HEK293T (cell line): ENCODE measurements at regions not wholly inside any gene's neighbourhood (a gene's known extent, or its start where the extent isn't known, plus 50 kb on each side); places are given as distances from the start of the nearest gene placed in this dataset.

Source experiments
- CTCF ChIA-PET: fragments of 350-600 bp; formaldehyde crosslinking; extraction: SDS; loops from one replicate; lab custom pipeline; 2021; ENCODE audit warnings: antibody characterized with exemption, inconsistent platforms; lab: Yijun Ruan, JAX
- POLR2A ChIA-PET: fragments of 350-600 bp; formaldehyde crosslinking; extraction: SDS; loops from one replicate; lab custom pipeline; 2020; ENCODE audit warnings: antibody characterized with exemption, inconsistent platforms; lab: Yijun Ruan, JAX
- DNase-seq: peaks from one replicate; pipeline ENCODE4 v3.0.0; 2012; ENCODE audit warnings: mixed read lengths; ENCODE audit errors: extremely low spot score
- ARNT ChIP-seq: fragments of 450-650 bp; IDR thresholded peaks from 2 replicates; pipeline ENCODE4 v1.6.1; 2017; ENCODE audit warnings: mild to moderate bottlenecking
- BHLHE40 ChIP-seq: fragments of 450-650 bp; IDR thresholded peaks from 2 replicates; pipeline ENCODE4 v1.6.1; 2016; ENCODE audit warnings: mild to moderate bottlenecking, moderate library complexity, borderline replicate concordance
- CTBP1 ChIP-seq: fragments of 450-650 bp; IDR thresholded peaks from 2 replicates; pipeline ENCODE4 v1.6.1; 2016; ENCODE audit warnings: borderline replicate concordance
- ELF4 ChIP-seq: fragments of 450-650 bp; IDR thresholded peaks from 2 replicates; pipeline ENCODE4 v1.6.1; 2017; ENCODE audit warnings: antibody characterized with exemption
- FOXA1 ChIP-seq: fragments of 450-650 bp; IDR thresholded peaks from 2 replicates; pipeline ENCODE4 v1.6.1; 2016; ENCODE audit warnings: mild to moderate bottlenecking
- FOXK2 ChIP-seq: fragments of 450-650 bp; IDR thresholded peaks from 2 replicates; pipeline ENCODE4 v1.6.1; 2016; ENCODE audit warnings: mild to moderate bottlenecking
- FOXM1 ChIP-seq: fragments of 450-650 bp; IDR thresholded peaks from 2 replicates; pipeline ENCODE4 v1.6.1; 2017; ENCODE audit warnings: mild to moderate bottlenecking, borderline replicate concordance
- HDGF ChIP-seq: fragments of 450-650 bp; IDR thresholded peaks from 2 replicates; pipeline ENCODE4 v1.6.1; 2017; ENCODE audit warnings: antibody characterized with exemption, borderline replicate concordance
- L3MBTL2 ChIP-seq: fragments of 450-650 bp; conservative IDR thresholded peaks from 2 replicates; pipeline ENCODE4 v1.6.1; 2016; ENCODE audit warnings: mild to moderate bottlenecking
- LEF1 ChIP-seq: fragments of 450-650 bp; IDR thresholded peaks from 2 replicates; pipeline ENCODE4 v1.6.1; 2017; ENCODE audit warnings: mild to moderate bottlenecking, borderline replicate concordance
- NFRKB ChIP-seq: fragments of 450-650 bp; IDR thresholded peaks from 2 replicates; pipeline ENCODE4 v1.6.1; 2016; ENCODE audit warnings: mild to moderate bottlenecking, moderate library complexity
- PKNOX1 ChIP-seq: fragments of 450-650 bp; IDR thresholded peaks from 2 replicates; pipeline ENCODE4 v1.6.1; 2016
- SP1 ChIP-seq: fragments of 450-650 bp; IDR thresholded peaks from 2 replicates; pipeline ENCODE4 v1.6.1; 2017
- SUZ12 ChIP-seq: fragments of 450-650 bp; IDR thresholded peaks from 2 replicates; pipeline ENCODE4 v1.6.1; 2016; ENCODE audit warnings: mild to moderate bottlenecking
- TARDBP ChIP-seq: fragments of 450-650 bp; IDR thresholded peaks from 2 replicates; pipeline ENCODE4 v1.6.1; 2016
- ZNF384 ChIP-seq: fragments of 450-650 bp; IDR thresholded peaks from 2 replicates; pipeline ENCODE4 v1.6.1; 2016

GRCh38 chr22:47236161-47236560, 473.7 kb downstream of the TBC1D22A start:
- CTCF ChIA-PET = no interaction called here
- no peak for DNase-seq
- POLR2A ChIA-PET = no interaction called here
- TF ChIP-seq ZNF384 (no peak), TARDBP (no peak), FOXM1 (no peak)

- DNase-seq = no peak
- TF ChIP-seq LEF1 (no peak), BHLHE40 (no peak), CTBP1 (no peak)
- CTCF ChIA-PET = interaction anchor here (0.6 kb wide), 1 partner anchor 17 kb away, joined by 3 read pairs; no protein-coding TSS in a partner anchor
- POLR2A ChIA-PET = no interaction called here
Observed at GRCh38 chr22:47233316-47234243, 471.1 kb downstream of the TBC1D22A start.

- ChIA-PET POLR2A (no interaction called here), CTCF (interaction anchor here (0.7 kb wide), 1 partner anchor 431 kb away, joined by 3 read pairs; no protein-coding TSS in a partner anchor)
- TF ChIP-seq FOXA1 (no peak), ZNF384 (no peak), FOXK2 (no peak), L3MBTL2 (no peak), NFRKB (no peak), FOXM1 (no peak), CTBP1 (no peak), BHLHE40 (no peak), ELF4 (no peak), LEF1 (no peak), ARNT (no peak), SUZ12 (no peak), SP1 (no peak), TARDBP (no peak), HDGF (no peak)
- no peak for DNase-seq
Observed at GRCh38 chr22:47232753-47233152, 470.3 kb downstream of the TBC1D22A start.

- ChIA-PET POLR2A (no interaction called here), CTCF (interaction anchor here (0.7 kb wide), 1 partner anchor 431 kb away, joined by 3 read pairs; no protein-coding TSS in a partner anchor)
- no peak for TF ChIP-seq LEF1
- no peak for TF ChIP-seq SUZ12
- TF ChIP-seq CTBP1 = no peak
- TF ChIP-seq SP1 = no peak
- TF ChIP-seq ARNT = no peak
- no peak for TF ChIP-seq ZNF384
- no peak for TF ChIP-seq FOXA1
- TF ChIP-seq ELF4 = no peak
- no peak for TF ChIP-seq FOXK2
- TF ChIP-seq FOXM1 = no peak
- DNase-seq = no peak
Observed at GRCh38 chr22:47232197-47232596, 469.7 kb downstream of the TBC1D22A start.

GRCh38 chr22:47231759-47232158, 469.3 kb downstream of the TBC1D22A start:
- no peak for TF ChIP-seq ELF4
- TF ChIP-seq SUZ12 = no peak
- TF ChIP-seq NFRKB = no peak
- no peak for TF ChIP-seq FOXA1
- TF ChIP-seq FOXK2 = no peak
- TF ChIP-seq CTBP1 = no peak
- no peak for TF ChIP-seq ARNT
- no peak for TF ChIP-seq HDGF
- TF ChIP-seq TARDBP = no peak
- no peak for TF ChIP-seq L3MBTL2
- no peak for TF ChIP-seq ZNF384
- TF ChIP-seq FOXM1 = no peak
- CTCF ChIA-PET = interaction anchor here (0.6 to 0.7 kb wide), 2 partner anchors 144 to 430 kb away, joined by 3 read pairs; no protein-coding TSS in a partner anchor

GRCh38 chr22:47230741-47231140, 468.3 kb downstream of the TBC1D22A start:
- ChIA-PET CTCF (no interaction called here), POLR2A (no interaction called here)
- no peak for DNase-seq
- TF ChIP-seq FOXM1 = no peak
- TF ChIP-seq L3MBTL2 = no peak
- no peak for TF ChIP-seq FOXK2
- TF ChIP-seq SP1 = no peak
- no peak for TF ChIP-seq ELF4
- no peak for TF ChIP-seq CTBP1
- no peak for TF ChIP-seq ZNF384
- TF ChIP-seq BHLHE40 = no peak
- TF ChIP-seq HDGF = no peak
- TF ChIP-seq TARDBP = no peak
- TF ChIP-seq PKNOX1 = no peak

More at GRCh38 chr22:47231759-47232158, 469.3 kb downstream of the TBC1D22A start:
- POLR2A ChIA-PET = no interaction called here
- DNase-seq = no peak

- TF ChIP-seq ELF4 (no peak), CTBP1 (no peak)
Observed at GRCh38 chr22:47230251-47230650, 467.8 kb downstream of the TBC1D22A start.

More at GRCh38 chr22:47230251-47230650, 467.8 kb downstream of the TBC1D22A start:
- ChIA-PET POLR2A (no interaction called here), CTCF (no interaction called here)
- no peak for DNase-seq
